NCI-H2227 (cell line): ENCODE measurements at regions not wholly inside any gene's neighbourhood (a gene's known extent, or its start where the extent isn't known, plus 50 kb on each side); places are given as distances from the start of the nearest gene placed in this dataset.

ENCODE experiments used
- DNase-seq: peaks from one replicate; lab custom pipeline; 2025; ENCODE audit not compliant: unreplicated experiment; lab: John Stamatoyannopoulos, UW

- peak; percentile 13 for DNase-seq
These were observed 187.3 kb downstream of the C12orf50 start for GRCh38 chr12:87841935-87842334.

GRCh38 chr12:87836190-87836589 lies 193.0 kb downstream of the C12orf50 start:
- no peak for DNase-seq

GRCh38 chr12:87828382-87828973 lies 200.7 kb downstream of the C12orf50 start:
- peak; percentile 82 for DNase-seq

GRCh38 chr12:87827638-87828264 lies 201.4 kb downstream of the C12orf50 start:
- no peak for DNase-seq

GRCh38 chr12:87822923-87823322 lies 206.3 kb downstream of the C12orf50 start:
- DNase-seq = no peak

GRCh38 chr12:87820524-87821202 lies 208.5 kb downstream of the C12orf50 start:
- no peak for DNase-seq

GRCh38 chr12:87818441-87818840 lies 210.8 kb downstream of the C12orf50 start:
- DNase-seq = no peak

GRCh38 chr12:87815771-87816585 lies 213.2 kb downstream of the C12orf50 start:
- DNase-seq = peak; percentile 75

GRCh38 chr12:87814625-87815024 lies 214.6 kb downstream of the C12orf50 start:
- no peak for DNase-seq

GRCh38 chr12:87813476-87814234 lies 215.5 kb downstream of the C12orf50 start:
- no peak for DNase-seq

GRCh38 chr12:87812681-87813080 lies 216.5 kb downstream of the C12orf50 start:
- DNase-seq = no peak

- DNase-seq = no peak
These were observed 217.2 kb downstream of the C12orf50 start for GRCh38 chr12:87812030-87812429.

GRCh38 chr12:87809916-87810315 lies 219.3 kb downstream of the C12orf50 start:
- DNase-seq = no peak

GRCh38 chr12:87807086-87807485 lies 222.1 kb downstream of the C12orf50 start:
- DNase-seq = no peak

GRCh38 chr12:87806310-87806709 lies 222.9 kb downstream of the C12orf50 start:
- DNase-seq = no peak

- DNase-seq = no peak
These were observed 224.8 kb downstream of the C12orf50 start for GRCh38 chr12:87804386-87804785.

- DNase-seq = no peak
These were observed 226.5 kb downstream of the C12orf50 start for GRCh38 chr12:87802721-87803011.

- DNase-seq = no peak
These were observed 227.1 kb downstream of the C12orf50 start for GRCh38 chr12:87801860-87802720.

GRCh38 chr12:87796961-87797516 lies 232.2 kb downstream of the C12orf50 start:
- DNase-seq = no peak

GRCh38 chr12:87795555-87795954 lies 233.6 kb downstream of the C12orf50 start:
- DNase-seq = no peak
